ENCODE measurements at regions not wholly inside any gene's neighbourhood (a gene's known extent, or its start where the extent isn't known, plus 50 kb on each side); places are given as distances from the start of the nearest gene placed in this dataset.

GRCh38 chr9:32837551-32838058 is 54.3 kb downstream of the TMEM215 start:
- in situ Hi-C loops (cut with HindIII; ENCODE audit: low sequenced_read_pairs): no loop called here
- no peak overlapping the region for H3K4me3 ChIP-seq (ENCODE audit: low read depth, low read length)
- no peak for TF ChIP-seq CTCF (IDR thresholded peaks at IDR 0.05; ENCODE audit: low read depth, low read length)
- DNase-seq (ENCODE audit: low read depth, low spot score): no peak

- in situ Hi-C loops (cut with HindIII; ENCODE audit: low sequenced_read_pairs): no loop called here
- H3K4me3 ChIP-seq (ENCODE audit: low read depth, low read length): no peak overlapping the region
- no peak for TF ChIP-seq CTCF (IDR thresholded peaks at IDR 0.05; ENCODE audit: low read depth, low read length)
- DNase-seq (ENCODE audit: low read depth, low spot score): no peak
Observed at GRCh38 chr9:32839013-32839885, 55.9 kb downstream of the TMEM215 start.

GRCh38 chr9:32841314-32841713 is 58.0 kb downstream of the TMEM215 start:
- H3K4me3 ChIP-seq (ENCODE audit: low read depth, low read length): no peak overlapping the region
- in situ Hi-C loops (cut with HindIII; ENCODE audit: low sequenced_read_pairs): no loop called here
- DNase-seq (ENCODE audit: low read depth, low spot score): no peak
- TF ChIP-seq CTCF (IDR thresholded peaks at IDR 0.05; ENCODE audit: low read depth, low read length): no peak

- in situ Hi-C loops (cut with HindIII; ENCODE audit: low sequenced_read_pairs): no loop called here
- no peak for TF ChIP-seq CTCF (IDR thresholded peaks at IDR 0.05; ENCODE audit: low read depth, low read length)
- no peak for DNase-seq (ENCODE audit: low read depth, low spot score)
- no peak overlapping the region for H3K4me3 ChIP-seq (ENCODE audit: low read depth, low read length)
Observed at GRCh38 chr9:32843295-32843694, 60.0 kb downstream of the TMEM215 start.

GRCh38 chr9:32844259-32844658 is 60.9 kb downstream of the TMEM215 start:
- DNase-seq (ENCODE audit: low read depth, low spot score): no peak
- TF ChIP-seq CTCF (IDR thresholded peaks at IDR 0.05; ENCODE audit: low read depth, low read length): no peak
- H3K4me3 ChIP-seq (ENCODE audit: low read depth, low read length): no peak overlapping the region
- in situ Hi-C loops (cut with HindIII; ENCODE audit: low sequenced_read_pairs): no loop called here

GRCh38 chr9:32854271-32854670 is 70.9 kb downstream of the TMEM215 start:
- TF ChIP-seq CTCF (IDR thresholded peaks at IDR 0.05; ENCODE audit: low read depth, low read length): no peak
- H3K4me3 ChIP-seq (ENCODE audit: low read depth, low read length): no peak overlapping the region
- in situ Hi-C loops (cut with HindIII; ENCODE audit: low sequenced_read_pairs): no loop called here
- DNase-seq (ENCODE audit: low read depth, low spot score): no peak
